Cardiac muscle cell (in vitro differentiated cells and primary cell): ENCODE measurements at regions not wholly inside any gene's neighbourhood (a gene's known extent, or its start where the extent isn't known, plus 50 kb on each side); places are given as distances from the start of the nearest gene placed in this dataset.
"Not testable (repeated sequence)": the region's sequence is repeated elsewhere in the genome, so short reads cannot be mapped to it uniquely, and the experiment has no call there.

Source experiments
- DNase-seq, 2 donors: peaks; one replicate each; pipeline versions ENCODE4 v3.0.0 to v3.0.0-alpha.2; 2010 to 2017; ENCODE audit warnings: low read depth in 1 of 2, low spot score in 1 of 2
- H3K27ac ChIP-seq: fragments of 200-600 bp; sonication (generic); 2 replicates; pipeline ENCODE4 v1.5.1; 2016
- H3K27me3 ChIP-seq: fragments of 200-600 bp; sonication (generic); 2 replicates; pipeline ENCODE4 v1.6.0; 2016; ENCODE audit warnings: control low read depth
- H3K36me3 ChIP-seq: fragments of 200-600 bp; sonication (generic); 2 replicates; pipeline ENCODE4 v1.5.1; 2016; ENCODE audit warnings: control low read depth
- H3K4me1 ChIP-seq: fragments of 200-600 bp; sonication (generic); 2 replicates; pipeline ENCODE4 v1.8.1; 2017; ENCODE audit warnings: low read depth, mild to moderate bottlenecking, mixed run types
- H3K4me3 ChIP-seq: fragments of 200-600 bp; sonication (generic); 2 replicates; pipeline ENCODE4 v1.5.1; 2016; ENCODE audit warnings: mild to moderate bottlenecking
- H3K9me3 ChIP-seq: fragments of 200-600 bp; sonication (generic); 2 replicates; pipeline ENCODE4 v1.5.1; 2017; ENCODE audit warnings: low read depth, mild to moderate bottlenecking, control low read depth

- not testable (repeated sequence) for DNase-seq
Observed at GRCh38 chrY:11201133-11201532, 1499.9 kb upstream of the USP9Y start.

GRCh38 chrY:11214851-11215250 lies 1486.2 kb upstream of the USP9Y start:
- H3K4me1 ChIP-seq, H3K36me3 ChIP-seq, H3K4me3 ChIP-seq, H3K27me3 ChIP-seq, H3K27ac ChIP-seq, H3K9me3 ChIP-seq: not testable (repeated sequence)
- DNase-seq: peak in 1 of 2 donors; percentile 0

More at GRCh38 chrY:11201133-11201532, 1499.9 kb upstream of the USP9Y start:
- H3K4me1 ChIP-seq, H3K9me3 ChIP-seq, H3K36me3 ChIP-seq, H3K27me3 ChIP-seq, H3K27ac ChIP-seq, H3K4me3 ChIP-seq: not testable (repeated sequence)
